PC-3 (cell line): ENCODE measurements at regions not wholly inside any gene's neighbourhood (a gene's known extent, or its start where the extent isn't known, plus 50 kb on each side); places are given as distances from the start of the nearest gene placed in this dataset.

Experiments
- EZH2 ChIP-seq: fragments of 300-600 bp; sonication (generic); IDR thresholded peaks from one replicate; pipeline ENCODE4 v1.6.1; 2017; ENCODE audit warnings: antibody characterized with exemption, mild to moderate bottlenecking, low read length; ENCODE audit not compliant: unreplicated experiment
- TF ChIP-seq, protein P1 (sequence below): fragments of 300-600 bp; sonication (generic); conservative IDR thresholded peaks from 2 replicates; pipeline ENCODE4 v1.5.1; 2017; ENCODE audit warnings: antibody characterized with exemption, low read depth, mild to moderate bottlenecking, low read length

DNA sequence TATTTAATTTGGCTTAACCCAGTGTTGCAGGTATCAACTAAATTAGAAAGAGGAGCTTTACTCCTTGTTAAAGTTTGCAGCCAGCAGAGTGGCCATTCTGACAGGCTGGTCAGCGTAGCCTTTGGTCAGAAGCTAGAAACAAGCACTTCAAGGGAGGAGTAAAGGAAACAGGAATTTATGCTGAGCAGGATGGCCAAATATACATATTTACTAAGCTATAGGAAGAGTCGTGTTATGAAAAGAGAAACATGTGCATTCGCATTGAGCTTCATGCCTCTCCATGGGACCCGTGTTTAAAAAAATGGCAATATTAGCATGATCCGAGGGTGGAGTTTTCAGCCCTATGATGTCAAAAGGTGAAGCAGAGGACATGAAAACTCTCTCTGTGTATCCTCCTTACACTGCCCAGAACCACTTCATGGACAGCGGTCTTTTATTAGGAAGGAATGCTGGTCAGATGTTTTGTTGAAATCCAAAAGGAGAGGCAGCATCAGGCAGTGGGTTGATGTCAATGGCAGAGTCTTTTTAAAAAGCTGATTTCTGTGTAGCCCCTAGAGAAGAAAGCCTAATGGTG lies 71.8 kb upstream of the MAPK10 start:
- TF ChIP-seq, protein P1, sequence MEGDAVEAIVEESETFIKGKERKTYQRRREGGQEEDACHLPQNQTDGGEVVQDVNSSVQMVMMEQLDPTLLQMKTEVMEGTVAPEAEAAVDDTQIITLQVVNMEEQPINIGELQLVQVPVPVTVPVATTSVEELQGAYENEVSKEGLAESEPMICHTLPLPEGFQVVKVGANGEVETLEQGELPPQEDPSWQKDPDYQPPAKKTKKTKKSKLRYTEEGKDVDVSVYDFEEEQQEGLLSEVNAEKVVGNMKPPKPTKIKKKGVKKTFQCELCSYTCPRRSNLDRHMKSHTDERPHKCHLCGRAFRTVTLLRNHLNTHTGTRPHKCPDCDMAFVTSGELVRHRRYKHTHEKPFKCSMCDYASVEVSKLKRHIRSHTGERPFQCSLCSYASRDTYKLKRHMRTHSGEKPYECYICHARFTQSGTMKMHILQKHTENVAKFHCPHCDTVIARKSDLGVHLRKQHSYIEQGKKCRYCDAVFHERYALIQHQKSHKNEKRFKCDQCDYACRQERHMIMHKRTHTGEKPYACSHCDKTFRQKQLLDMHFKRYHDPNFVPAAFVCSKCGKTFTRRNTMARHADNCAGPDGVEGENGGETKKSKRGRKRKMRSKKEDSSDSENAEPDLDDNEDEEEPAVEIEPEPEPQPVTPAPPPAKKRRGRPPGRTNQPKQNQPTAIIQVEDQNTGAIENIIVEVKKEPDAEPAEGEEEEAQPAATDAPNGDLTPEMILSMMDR = no peak
- TF ChIP-seq EZH2 = no peak
